SK-N-SH treated with all-trans-retinoic acid at 6 μM for 48 hours (cell line): ENCODE measurements at regions not wholly inside any gene's neighbourhood (a gene's known extent, or its start where the extent isn't known, plus 50 kb on each side); places are given as distances from the start of the nearest gene placed in this dataset.

ENCODE experiments used
- ATAC-seq: fragments of 200-7000 bp; cut with Tn5 transposase; 3 replicates; pipeline ENCODE4 v1.9.1; 2020; ENCODE audit warnings: mild to moderate bottlenecking, moderate library complexity
- ARNTL ChIP-seq: fragments of 450-650 bp; formaldehyde crosslinking; IDR thresholded peaks from 2 replicates; pipeline ENCODE4 v1.5.0; 2020; ENCODE audit warnings: low read depth, mild to moderate bottlenecking, moderate library complexity, borderline replicate concordance
- BACH2 ChIP-seq: fragments of 250-450 bp; sonication (Bioruptor Pico); IDR thresholded peaks from 2 replicates; pipeline ENCODE4 v1.9.0; 2021; ENCODE audit warnings: mild to moderate bottlenecking, borderline replicate concordance
- CREB5 ChIP-seq: fragments of 250-450 bp; sonication (Bioruptor Pico); IDR thresholded peaks from 2 replicates; pipeline ENCODE4 v1.5.1; 2020; ENCODE audit warnings: low read depth, mild to moderate bottlenecking, moderate library complexity
- CSDC2 ChIP-seq: fragments of 250-450 bp; sonication (Bioruptor Pico); IDR thresholded peaks from 2 replicates; pipeline ENCODE4 v1.5.0; 2020; ENCODE audit warnings: mild to moderate bottlenecking, moderate library complexity
- CSRNP3 ChIP-seq: fragments of 250-450 bp; sonication (Bioruptor Pico); IDR thresholded peaks from 2 replicates; pipeline ENCODE4 v1.5.1; 2021; ENCODE audit warnings: mild to moderate bottlenecking, moderate library complexity
- ESRRG ChIP-seq: fragments of 250-450 bp; sonication (Bioruptor Pico); IDR thresholded peaks from 2 replicates; pipeline ENCODE4 v1.6.1; 2021; ENCODE audit warnings: mild to moderate bottlenecking
- GLIS3 ChIP-seq: fragments of 250-450 bp; sonication (Bioruptor Pico); IDR thresholded peaks from 2 replicates; pipeline ENCODE4 v1.5.0; 2020; ENCODE audit warnings: mild to moderate bottlenecking, moderate library complexity
- ISL1 ChIP-seq: fragments of 250-450 bp; sonication (Bioruptor Pico); IDR thresholded peaks from 2 replicates; pipeline ENCODE4 v2.1.2; 2022; ENCODE audit warnings: mild to moderate bottlenecking, moderate library complexity
- OSR1 ChIP-seq: fragments of 250-450 bp; sonication (Bioruptor Pico); IDR thresholded peaks from 2 replicates; pipeline ENCODE4 v1.8.0; 2022; ENCODE audit warnings: moderate library complexity, mild to moderate bottlenecking, inconsistent platforms
- PATZ1 ChIP-seq: fragments of 250-450 bp; sonication (Bioruptor Pico); IDR thresholded peaks from 2 replicates; pipeline ENCODE4 v1.8.0; 2020; ENCODE audit warnings: mild to moderate bottlenecking, moderate library complexity, borderline replicate concordance
- POU6F1 ChIP-seq: fragments of 250-450 bp; sonication (Bioruptor Pico); IDR thresholded peaks from 2 replicates; pipeline ENCODE4 v1.8.0; 2021; ENCODE audit warnings: low read depth, mild to moderate bottlenecking, moderate library complexity, borderline replicate concordance
- PPARA ChIP-seq: fragments of 250-450 bp; sonication (Bioruptor Pico); IDR thresholded peaks from 2 replicates; pipeline ENCODE4 v1.5.0; 2020; ENCODE audit warnings: mild to moderate bottlenecking, borderline replicate concordance
- RARB ChIP-seq: fragments of 250-450 bp; sonication (Bioruptor Pico); IDR thresholded peaks from 2 replicates; pipeline ENCODE4 v1.8.0; 2021; ENCODE audit warnings: mild to moderate bottlenecking, moderate library complexity
- SNAI2 ChIP-seq: fragments of 250-450 bp; sonication (Bioruptor Pico); IDR thresholded peaks from 2 replicates; pipeline ENCODE4 v1.5.0; 2020; ENCODE audit warnings: mild to moderate bottlenecking, moderate library complexity
- TCF4 ChIP-seq: fragments of 250-450 bp; sonication (Bioruptor Pico); IDR thresholded peaks from 2 replicates; pipeline ENCODE4 v1.8.0; 2021; ENCODE audit warnings: mild to moderate bottlenecking, moderate library complexity, borderline replicate concordance
- TOX ChIP-seq: fragments of 250-450 bp; sonication (Bioruptor Pico); IDR thresholded peaks from 2 replicates; pipeline ENCODE4 v1.8.0; 2021; ENCODE audit warnings: mild to moderate bottlenecking, moderate library complexity, borderline replicate concordance
- TSHZ2 ChIP-seq: fragments of 250-450 bp; sonication (Bioruptor Pico); IDR thresholded peaks from 2 replicates; pipeline ENCODE4 v1.5.0; 2020; ENCODE audit warnings: mild to moderate bottlenecking, moderate library complexity
- ZFP3 ChIP-seq: fragments of 250-450 bp; sonication (Bioruptor Pico); IDR thresholded peaks from 2 replicates; pipeline ENCODE4 v1.5.0; 2020; ENCODE audit warnings: mild to moderate bottlenecking, moderate library complexity
- ZFP30 ChIP-seq: fragments of 450-650 bp; formaldehyde crosslinking; IDR thresholded peaks from 2 replicates; pipeline ENCODE4 v1.5.0; 2022; ENCODE audit warnings: mild to moderate bottlenecking, moderate library complexity
- ZNF565 ChIP-seq: fragments of 450-650 bp; formaldehyde crosslinking; conservative IDR thresholded peaks from 2 replicates; pipeline ENCODE4 v1.5.0; 2020; ENCODE audit warnings: low read depth, mild to moderate bottlenecking, moderate library complexity

- ATAC-seq, result no peak
These were observed 326.2 kb upstream of the NAV3 start for GRCh38 chr12:77504466-77504865.

GRCh38 chr12:77500089-77500488, 330.6 kb upstream of the NAV3 start:
- no peak for ATAC-seq
- no peak for TF ChIP-seq BACH2 (CRISPR knock-in tag)
- TF ChIP-seq ESRRG (CRISPR knock-in tag), result no peak
- TF ChIP-seq OSR1 (CRISPR knock-in tag), result no peak
- TF ChIP-seq CREB5 (CRISPR knock-in tag), result no peak
- no peak for TF ChIP-seq ZFP30 (CRISPR knock-in tag)
- no peak for TF ChIP-seq SNAI2
- no peak for TF ChIP-seq RARB (CRISPR knock-in tag)
- no peak for TF ChIP-seq TOX (CRISPR knock-in tag)
- TF ChIP-seq TSHZ2 (CRISPR knock-in tag), result no peak
- no peak for TF ChIP-seq PATZ1 (CRISPR knock-in tag)
- TF ChIP-seq, all 23 proteins: peak for 0

More at GRCh38 chr12:77504466-77504865, 326.2 kb upstream of the NAV3 start:
- TF ChIP-seq ISL1 (CRISPR knock-in tag) (no peak), POU6F1 (no peak), ARNTL (CRISPR knock-in tag) (no peak), TCF4 (CRISPR knock-in tag) (no peak), ZFP30 (CRISPR knock-in tag) (no peak), OSR1 (CRISPR knock-in tag) (no peak), PATZ1 (CRISPR knock-in tag) (no peak), ZNF565 (CRISPR knock-in tag) (no peak), GLIS3 (CRISPR knock-in tag) (no peak), PPARA (CRISPR knock-in tag) (no peak), CSDC2 (CRISPR knock-in tag) (no peak), ZFP3 (no peak), SNAI2 (no peak), CREB5 (CRISPR knock-in tag) (no peak), CSRNP3 (CRISPR knock-in tag) (no peak), RARB (CRISPR knock-in tag) (no peak), ESRRG (CRISPR knock-in tag) (no peak)
